Brain microvascular endothelial cell (primary cell): ENCODE measurements at regions not wholly inside any gene's neighbourhood (a gene's known extent, or its start where the extent isn't known, plus 50 kb on each side); places are given as distances from the start of the nearest gene placed in this dataset.

Experiments
- DNase-seq: peaks from one replicate; pipeline ENCODE4 v3.0.0-alpha.2; 2020
- H3K27ac ChIP-seq: fragments of 250-450 bp; sonication (Bioruptor Pico); 2 replicates; pipeline ENCODE4 v1.5.1; 2020; ENCODE audit warnings: mild to moderate bottlenecking, moderate library complexity
- H3K27me3 ChIP-seq: fragments of 250-450 bp; sonication (Bioruptor Pico); replicated peaks from 2 replicates; pipeline ENCODE4 v1.5.1; 2020; ENCODE audit warnings: mild to moderate bottlenecking
- H3K36me3 ChIP-seq: fragments of 250-450 bp; sonication (Bioruptor Pico); replicated peaks from 2 replicates; pipeline ENCODE4 v1.5.1; 2020; ENCODE audit warnings: mild to moderate bottlenecking
- H3K4me3 ChIP-seq: 2 replicates; pipeline ENCODE4 v1.5.1; 2011; ENCODE audit warnings: low read depth, mild to moderate bottlenecking, control low read depth, low read length, moderate library complexity
- CTCF ChIP-seq: IDR thresholded peaks from 2 replicates; pipeline ENCODE4 v1.5.1; 2011; ENCODE audit warnings: low read depth, mild to moderate bottlenecking, moderate library complexity, low read length, control low read depth, inconsistent platforms; ENCODE audit errors: missing control alignments
- in situ Hi-C: cut with HindIII; loops from 2 replicates; pipeline ENCODE4 v1.10.0; 2017; ENCODE audit warnings: low sequenced_read_pairs, low pct_ligation_motif_present

GRCh38 chr2:23091019-23091418 is 294.0 kb upstream of the KLHL29 start:
- H3K27ac ChIP-seq, result no peak overlapping the region
- H3K4me3 ChIP-seq, result no peak overlapping the region
- no peaks in the 10 kb centered on the region for H3K27me3 ChIP-seq
- TF ChIP-seq CTCF, result no peak
- DNase-seq, result no peak
- H3K36me3 ChIP-seq, result no peaks in the 10 kb centered on the region
- in situ Hi-C loops, result no loop called here

GRCh38 chr2:23091900-23092299 is 293.1 kb upstream of the KLHL29 start:
- Histone ChIP-seq H3K36me3 (no peaks in the 10 kb centered on the region), H3K27me3 (no peaks in the 10 kb centered on the region), H3K4me3 (no peak overlapping the region), H3K27ac (no peak overlapping the region)
- no peak for DNase-seq
- TF ChIP-seq CTCF, result no peak
- in situ Hi-C loops, result no loop called here

- Histone ChIP-seq H3K36me3 (no peaks in the 10 kb centered on the region), H3K4me3 (no peak overlapping the region), H3K27ac (no peak overlapping the region), H3K27me3 (no peaks in the 10 kb centered on the region)
- in situ Hi-C loops, result no loop called here
- no peak for TF ChIP-seq CTCF
- no peak for DNase-seq
Measured at GRCh38 chr2:23092831-23093230, 292.1 kb upstream of the KLHL29 start.

GRCh38 chr2:23093513-23093912 is 291.5 kb upstream of the KLHL29 start:
- no peak overlapping the region for H3K4me3 ChIP-seq
- DNase-seq, result no peak
- no peaks in the 10 kb centered on the region for H3K36me3 ChIP-seq
- in situ Hi-C loops, result no loop called here
- no peak for TF ChIP-seq CTCF
- no peak overlapping the region for H3K27ac ChIP-seq
- no peaks in the 10 kb centered on the region for H3K27me3 ChIP-seq

GRCh38 chr2:23096906-23097602 is 287.9 kb upstream of the KLHL29 start:
- no peak for TF ChIP-seq CTCF
- H3K4me3 ChIP-seq, result no peak overlapping the region
- H3K36me3 ChIP-seq, result no peaks in the 10 kb centered on the region
- in situ Hi-C loops, result no loop called here
- no peaks in the 10 kb centered on the region for H3K27me3 ChIP-seq
- no peak overlapping the region for H3K27ac ChIP-seq
- DNase-seq, result no peak

- DNase-seq, result no peak
- Histone ChIP-seq H3K27ac (no peak overlapping the region), H3K4me3 (no peak overlapping the region), H3K27me3 (no peaks in the 10 kb centered on the region), H3K36me3 (no peaks in the 10 kb centered on the region)
- no peak for TF ChIP-seq CTCF
- in situ Hi-C loops, result no loop called here
Measured at GRCh38 chr2:23100406-23100805, 284.6 kb upstream of the KLHL29 start.
